ENCODE measurements at regions not wholly inside any gene's neighbourhood (a gene's known extent, or its start where the extent isn't known, plus 50 kb on each side); places are given as distances from the start of the nearest gene placed in this dataset.

DNA sequence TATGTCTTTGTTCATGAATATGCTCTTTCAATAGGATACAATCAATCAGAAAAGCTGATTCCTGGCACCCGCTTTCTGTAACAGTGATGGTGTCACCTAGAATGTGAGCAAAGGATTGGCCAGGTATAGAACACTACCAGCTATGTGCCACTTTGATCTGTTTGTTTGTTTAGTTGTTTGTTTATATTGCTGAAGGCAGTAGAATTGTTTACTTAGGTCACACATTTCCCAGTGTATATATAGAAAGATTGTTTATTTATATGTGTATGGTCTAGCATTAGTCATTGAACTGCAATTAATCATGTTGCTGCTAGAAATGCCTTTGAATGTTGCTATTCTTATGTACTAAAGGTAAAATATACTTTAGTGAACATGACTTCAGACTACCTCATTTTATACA, 1678.6 kb upstream of the CELF4 start:
- H3K27ac ChIP-seq (ENCODE audit: low read depth, low read length), result no peak overlapping the region
- DNase-seq (ENCODE audit: low read depth), result no peak
- FAIRE-seq, result no peak
- H3K79me2 ChIP-seq (ENCODE audit: insufficient read depth, low read length), result no peaks in the 10 kb centered on the region
- no peak overlapping the region for H3K27ac Mint-ChIP-seq (ENCODE audit: unreplicated experiment)
- no peaks in the 10 kb centered on the region for H4K20me1 ChIP-seq (ENCODE audit: insufficient read depth, low read length)
- H3K4me3 Mint-ChIP-seq (ENCODE audit: unreplicated experiment), result no peak overlapping the region
- no peak overlapping the region for H2AFZ ChIP-seq (ENCODE audit: low read depth, low read length)
- no peaks in the 10 kb centered on the region for H3K27me3 ChIP-seq (ENCODE audit: insufficient read depth, low read length)
- H3K27me3 Mint-ChIP-seq (ENCODE audit: low read depth, unreplicated experiment), result no peaks in the 10 kb centered on the region
- no peaks in the 10 kb centered on the region for H3K4me1 Mint-ChIP-seq (ENCODE audit: low read depth, unreplicated experiment)
- H3K4me3 ChIP-seq (ENCODE audit: insufficient read depth, low read depth, low read length), result no peak overlapping the region
- H3K36me3 ChIP-seq (ENCODE audit: insufficient read depth, low read length), result no peaks in the 10 kb centered on the region
- no peaks in the 10 kb centered on the region for H3K4me1 ChIP-seq (ENCODE audit: insufficient read depth, low read length)
- H3K36me3 Mint-ChIP-seq (ENCODE audit: low read depth, unreplicated experiment), result no peaks in the 10 kb centered on the region
- H3K9me3 Mint-ChIP-seq (ENCODE audit: unreplicated experiment), result no peaks in the 10 kb centered on the region
- no peak overlapping the region for H3K9ac ChIP-seq (ENCODE audit: low read length)
- H3K4me2 ChIP-seq (ENCODE audit: low read length), result no peak overlapping the region
- TF ChIP-seq CTCF (IDR thresholded peaks at IDR 0.05; ENCODE audit: insufficient read depth, low read depth, low read length) (no peak), EZH2 (IDR thresholded peaks at IDR 0.05; ENCODE audit: insufficient read depth, low read length) (no peak)
- no peaks in the 10 kb centered on the region for H3K9me3 ChIP-seq (ENCODE audit: insufficient read depth, low read depth, low read length)

- DNase-seq (ENCODE audit: low read depth) (no peak), FAIRE-seq (no peak)
- Histone ChIP-seq H3K4me2 (ENCODE audit: low read length) (no peak overlapping the region), H3K9ac (ENCODE audit: low read length) (no peak overlapping the region), H3K4me3 (ENCODE audit: insufficient read depth, low read depth, low read length) (no peak overlapping the region), H3K27me3 (ENCODE audit: insufficient read depth, low read length) (no peaks in the 10 kb centered on the region), H3K79me2 (ENCODE audit: insufficient read depth, low read length) (no peaks in the 10 kb centered on the region), H3K4me1 (ENCODE audit: insufficient read depth, low read length) (no peaks in the 10 kb centered on the region), H2AFZ (ENCODE audit: low read depth, low read length) (no peak overlapping the region), H3K9me3 (ENCODE audit: insufficient read depth, low read depth, low read length) (no peaks in the 10 kb centered on the region), H3K27ac (ENCODE audit: low read depth, low read length) (no peak overlapping the region), H4K20me1 (ENCODE audit: insufficient read depth, low read length) (no peaks in the 10 kb centered on the region), H3K36me3 (ENCODE audit: insufficient read depth, low read length) (no peaks in the 10 kb centered on the region)
- Mint-ChIP-seq H3K4me3 (ENCODE audit: unreplicated experiment) (no peak overlapping the region), H3K27me3 (ENCODE audit: low read depth, unreplicated experiment) (no peaks in the 10 kb centered on the region), H3K4me1 (ENCODE audit: low read depth, unreplicated experiment) (no peaks in the 10 kb centered on the region), H3K27ac (ENCODE audit: unreplicated experiment) (no peak overlapping the region), H3K36me3 (ENCODE audit: low read depth, unreplicated experiment) (no peaks in the 10 kb centered on the region), H3K9me3 (ENCODE audit: unreplicated experiment) (no peaks in the 10 kb centered on the region)
- TF ChIP-seq CTCF (IDR thresholded peaks at IDR 0.05; ENCODE audit: insufficient read depth, low read depth, low read length) (no peak), EZH2 (IDR thresholded peaks at IDR 0.05; ENCODE audit: insufficient read depth, low read length) (no peak)
These were observed 1675.9 kb upstream of the CELF4 start for GRCh38 chr18:39241534-39241933.

DNA sequence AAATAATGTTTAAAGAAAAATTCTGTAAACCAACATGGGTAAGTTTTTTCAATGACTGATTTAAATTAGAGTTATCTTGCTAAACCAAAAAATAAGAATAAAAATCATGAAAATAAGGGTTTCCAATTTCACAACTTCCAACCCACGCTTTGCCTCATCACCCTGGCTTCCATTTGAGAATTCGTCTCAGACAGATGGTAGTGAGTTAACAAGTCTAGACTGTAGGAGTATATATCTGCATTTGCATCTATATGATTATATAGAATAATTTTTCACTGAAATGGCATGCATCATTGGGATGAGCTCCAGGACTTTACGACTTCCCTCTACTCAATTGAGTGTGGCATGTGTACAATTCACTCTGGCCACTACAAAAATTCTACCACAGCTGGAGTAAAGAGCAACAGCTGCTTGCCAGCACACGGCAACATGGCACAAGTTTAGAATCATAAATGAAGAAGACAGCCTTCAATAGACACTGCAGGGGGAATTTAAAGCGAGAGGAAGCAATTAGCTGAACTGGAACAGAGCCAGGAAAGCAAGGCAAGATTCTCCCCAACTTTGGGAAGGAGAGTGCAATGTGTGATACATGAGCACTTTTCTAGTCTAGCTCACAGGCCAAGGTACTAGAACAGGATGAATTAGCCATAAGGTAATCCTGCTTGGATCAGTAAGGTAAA, 1673.5 kb upstream of the CELF4 start:
- H2AFZ ChIP-seq (ENCODE audit: low read depth, low read length), result no peak overlapping the region
- FAIRE-seq (no peak), DNase-seq (ENCODE audit: low read depth) (no peak)
- H3K4me1 ChIP-seq (ENCODE audit: insufficient read depth, low read length), result no peaks in the 10 kb centered on the region
- Mint-ChIP-seq H3K4me1 (ENCODE audit: low read depth, unreplicated experiment) (no peaks in the 10 kb centered on the region), H3K36me3 (ENCODE audit: low read depth, unreplicated experiment) (no peaks in the 10 kb centered on the region), H3K27ac (ENCODE audit: unreplicated experiment) (no peak overlapping the region), H3K9me3 (ENCODE audit: unreplicated experiment) (no peaks in the 10 kb centered on the region), H3K27me3 (ENCODE audit: low read depth, unreplicated experiment) (no peaks in the 10 kb centered on the region), H3K4me3 (ENCODE audit: unreplicated experiment) (no peak overlapping the region)
- H3K9ac ChIP-seq (ENCODE audit: low read length), result no peak overlapping the region
- no peak overlapping the region for H3K27ac ChIP-seq (ENCODE audit: low read depth, low read length)
- no peaks in the 10 kb centered on the region for H4K20me1 ChIP-seq (ENCODE audit: insufficient read depth, low read length)
- no peaks in the 10 kb centered on the region for H3K9me3 ChIP-seq (ENCODE audit: insufficient read depth, low read depth, low read length)
- no peaks in the 10 kb centered on the region for H3K27me3 ChIP-seq (ENCODE audit: insufficient read depth, low read length)
- H3K4me3 ChIP-seq (ENCODE audit: insufficient read depth, low read depth, low read length), result no peak overlapping the region
- no peaks in the 10 kb centered on the region for H3K36me3 ChIP-seq (ENCODE audit: insufficient read depth, low read length)
- no peaks in the 10 kb centered on the region for H3K79me2 ChIP-seq (ENCODE audit: insufficient read depth, low read length)
- no peak overlapping the region for H3K4me2 ChIP-seq (ENCODE audit: low read length)
- TF ChIP-seq CTCF (IDR thresholded peaks at IDR 0.05; ENCODE audit: insufficient read depth, low read depth, low read length) (no peak), EZH2 (IDR thresholded peaks at IDR 0.05; ENCODE audit: insufficient read depth, low read length) (no peak)
